ENCODE measurements at regions not wholly inside any gene's neighbourhood (a gene's known extent, or its start where the extent isn't known, plus 50 kb on each side); places are given as distances from the start of the nearest gene placed in this dataset.

DNA sequence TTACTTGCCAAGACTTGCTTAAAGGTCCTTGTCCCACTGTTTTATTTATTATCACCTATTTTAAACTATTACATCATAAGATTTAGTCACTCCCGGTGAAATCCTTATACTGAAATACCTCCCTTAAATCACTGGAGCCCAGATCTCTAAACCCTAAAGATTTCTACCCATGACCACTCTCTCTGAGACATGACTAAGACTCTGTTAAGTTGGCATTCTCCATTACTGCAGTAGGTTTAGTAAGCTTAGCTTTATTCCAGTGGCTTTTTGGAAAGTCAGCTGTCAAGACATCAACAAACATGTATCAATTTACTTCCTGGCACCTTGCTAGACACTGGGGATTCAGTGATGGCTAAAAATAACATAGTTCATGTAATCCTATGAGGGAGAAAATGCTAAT is 874.2 kb downstream of the KCNMA1 start:
- CTCF ChIA-PET (ENCODE audit: unreplicated experiment) = no interaction called here
- DNase-seq (ENCODE audit: low spot score) = no peak
- no peaks in the 10 kb centered on the region for H3K79me2 ChIP-seq (ENCODE audit: insufficient read depth, low read depth, low read length)
- no peaks in the 10 kb centered on the region for H3K36me3 ChIP-seq (ENCODE audit: insufficient read depth, low read length)
- no peaks in the 10 kb centered on the region for H3K9me3 ChIP-seq (ENCODE audit: low read length)
- H2AFZ ChIP-seq (ENCODE audit: low read length) = no peak overlapping the region
- POLR2A ChIA-PET = interaction anchor here (1.1 kb wide), 1 partner anchor 8 kb away, joined by 3 read pairs; no protein-coding TSS in a partner anchor
- TF ChIP-seq, protein P1, sequence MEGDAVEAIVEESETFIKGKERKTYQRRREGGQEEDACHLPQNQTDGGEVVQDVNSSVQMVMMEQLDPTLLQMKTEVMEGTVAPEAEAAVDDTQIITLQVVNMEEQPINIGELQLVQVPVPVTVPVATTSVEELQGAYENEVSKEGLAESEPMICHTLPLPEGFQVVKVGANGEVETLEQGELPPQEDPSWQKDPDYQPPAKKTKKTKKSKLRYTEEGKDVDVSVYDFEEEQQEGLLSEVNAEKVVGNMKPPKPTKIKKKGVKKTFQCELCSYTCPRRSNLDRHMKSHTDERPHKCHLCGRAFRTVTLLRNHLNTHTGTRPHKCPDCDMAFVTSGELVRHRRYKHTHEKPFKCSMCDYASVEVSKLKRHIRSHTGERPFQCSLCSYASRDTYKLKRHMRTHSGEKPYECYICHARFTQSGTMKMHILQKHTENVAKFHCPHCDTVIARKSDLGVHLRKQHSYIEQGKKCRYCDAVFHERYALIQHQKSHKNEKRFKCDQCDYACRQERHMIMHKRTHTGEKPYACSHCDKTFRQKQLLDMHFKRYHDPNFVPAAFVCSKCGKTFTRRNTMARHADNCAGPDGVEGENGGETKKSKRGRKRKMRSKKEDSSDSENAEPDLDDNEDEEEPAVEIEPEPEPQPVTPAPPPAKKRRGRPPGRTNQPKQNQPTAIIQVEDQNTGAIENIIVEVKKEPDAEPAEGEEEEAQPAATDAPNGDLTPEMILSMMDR (conservative IDR thresholded peaks at IDR 0.05; ENCODE audit: low read length) = no peak
- no peak for TF ChIP-seq EZH2phosphoT487 (IDR thresholded peaks at IDR 0.05; ENCODE audit: borderline replicate concordance, low read depth, low read length)
- no peak overlapping the region for H3K4me3 ChIP-seq (ENCODE audit: low read depth, low read length, poor library complexity, severe bottlenecking)
- no peak overlapping the region for H3K27ac ChIP-seq (ENCODE audit: low read depth, low read length, poor library complexity, severe bottlenecking)
- H3K9me2 ChIP-seq (ENCODE audit: insufficient read depth, low read length) = no peaks in the 10 kb centered on the region
- intact Hi-C loops (cut with micrococcal nuclease; ENCODE audit: unreplicated experiment) = no loop called here
- no peak overlapping the region for H3K4me2 ChIP-seq (ENCODE audit: low read length)
- no peaks in the 10 kb centered on the region for H4K20me1 ChIP-seq (ENCODE audit: insufficient read depth, low read length)
- BruUV-seq (replicated peaks) = no TSS peak
- no peaks in the 10 kb centered on the region for H3K4me1 ChIP-seq (ENCODE audit: insufficient read depth, low read length, poor library complexity, severe bottlenecking)

DNA sequence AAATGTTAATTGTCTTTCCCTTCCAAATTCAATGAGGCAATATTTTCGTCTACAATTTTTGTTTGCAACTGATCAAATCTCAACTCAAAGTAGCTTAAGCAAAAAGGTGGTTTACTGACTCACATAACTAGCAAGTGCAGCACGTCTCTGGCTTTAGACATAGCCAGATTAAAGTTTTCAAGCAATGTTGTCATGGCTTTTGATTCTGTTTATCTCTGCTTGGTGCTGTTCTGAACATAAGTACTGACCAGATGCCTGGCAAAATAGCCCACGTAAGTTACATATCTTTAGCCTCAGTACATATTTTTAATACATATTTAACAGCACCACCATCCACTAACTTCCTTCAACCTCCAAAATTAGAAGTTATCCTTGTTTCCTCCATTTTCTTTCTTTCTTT is 877.9 kb downstream of the KCNMA1 start:
- no peak for DNase-seq (ENCODE audit: low spot score)
- ChIA-PET POLR2A (no interaction called here), CTCF (ENCODE audit: unreplicated experiment) (no interaction called here)
- Histone ChIP-seq H3K27ac (ENCODE audit: low read depth, low read length, poor library complexity, severe bottlenecking) (no peak overlapping the region), H3K4me1 (ENCODE audit: insufficient read depth, low read length, poor library complexity, severe bottlenecking) (no peaks in the 10 kb centered on the region), H2AFZ (ENCODE audit: low read length) (no peak overlapping the region), H3K9me2 (ENCODE audit: insufficient read depth, low read length) (no peaks in the 10 kb centered on the region), H3K4me2 (ENCODE audit: low read length) (no peak overlapping the region), H3K36me3 (ENCODE audit: insufficient read depth, low read length) (no peaks in the 10 kb centered on the region), H3K9me3 (ENCODE audit: low read length) (no peaks in the 10 kb centered on the region), H4K20me1 (ENCODE audit: insufficient read depth, low read length) (no peaks in the 10 kb centered on the region), H3K79me2 (ENCODE audit: insufficient read depth, low read depth, low read length) (no peaks in the 10 kb centered on the region), H3K4me3 (ENCODE audit: low read depth, low read length, poor library complexity, severe bottlenecking) (no peak overlapping the region)
- BruUV-seq (replicated peaks) = no TSS peak
- intact Hi-C loops (cut with micrococcal nuclease; ENCODE audit: unreplicated experiment) = no loop called here
- TF ChIP-seq EZH2phosphoT487 (IDR thresholded peaks at IDR 0.05; ENCODE audit: borderline replicate concordance, low read depth, low read length) = no peak
- TF ChIP-seq, protein P1 (conservative IDR thresholded peaks at IDR 0.05; ENCODE audit: low read length) = no peak

GRCh38 chr10:76743169-76743568 is 894.4 kb downstream of the KCNMA1 start:
- intact Hi-C loops (cut with micrococcal nuclease; ENCODE audit: unreplicated experiment) = no loop called here
- Histone ChIP-seq H2AFZ (ENCODE audit: low read length) (no peak overlapping the region), H3K36me3 (ENCODE audit: insufficient read depth, low read length) (no peaks in the 10 kb centered on the region), H3K9me3 (ENCODE audit: low read length) (no peaks in the 10 kb centered on the region), H3K4me3 (ENCODE audit: low read depth, low read length, poor library complexity, severe bottlenecking) (no peak overlapping the region), H3K4me1 (ENCODE audit: insufficient read depth, low read length, poor library complexity, severe bottlenecking) (no peaks in the 10 kb centered on the region), H3K79me2 (ENCODE audit: insufficient read depth, low read depth, low read length) (no peaks in the 10 kb centered on the region), H3K4me2 (ENCODE audit: low read length) (no peak overlapping the region), H3K9me2 (ENCODE audit: insufficient read depth, low read length) (no peaks in the 10 kb centered on the region), H4K20me1 (ENCODE audit: insufficient read depth, low read length) (no peaks in the 10 kb centered on the region), H3K27ac (ENCODE audit: low read depth, low read length, poor library complexity, severe bottlenecking) (no peak overlapping the region)
- POLR2A ChIA-PET = no interaction called here
- no TSS peak for BruUV-seq (replicated peaks)
- DNase-seq (ENCODE audit: low spot score) = no peak
- TF ChIP-seq EZH2phosphoT487 (IDR thresholded peaks at IDR 0.05; ENCODE audit: borderline replicate concordance, low read depth, low read length) = no peak
- TF ChIP-seq, protein P1 (conservative IDR thresholded peaks at IDR 0.05; ENCODE audit: low read length) = no peak
- CTCF ChIA-PET (ENCODE audit: unreplicated experiment) = no interaction called here
